SK-N-DZ (cell line): ENCODE measurements at regions not wholly inside any gene's neighbourhood (a gene's known extent, or its start where the extent isn't known, plus 50 kb on each side); places are given as distances from the start of the nearest gene placed in this dataset.

ENCODE experiments used
- DNase-seq: peaks from one replicate; pipeline ENCODE4 v3.0.0-alpha.2; 2015; ENCODE audit warnings: low spot score

DNA sequence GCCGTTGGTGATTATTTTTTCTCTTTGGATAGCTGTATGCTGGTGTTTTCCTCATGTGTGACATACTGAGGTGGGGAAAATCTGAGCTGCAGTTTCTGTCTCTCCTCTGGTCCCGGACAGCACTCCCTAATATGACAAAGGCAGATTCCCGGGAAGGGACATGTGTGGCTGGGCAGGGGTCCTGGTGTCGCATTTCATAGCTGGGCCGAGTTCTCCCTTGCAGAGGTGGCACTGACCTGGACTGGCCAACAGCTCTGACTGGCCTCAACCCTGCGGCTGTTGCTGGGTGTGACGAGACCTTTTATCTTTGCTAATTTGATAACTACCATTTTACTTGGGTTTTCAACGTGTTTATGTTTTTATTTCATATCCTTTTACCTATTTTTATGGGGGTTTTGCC, 248.6 kb upstream of the TCERG1L start:
- DNase-seq, result no peak

GRCh38 chr10:131560706-131561355, 249.3 kb upstream of the TCERG1L start:
- no peak for DNase-seq

DNA sequence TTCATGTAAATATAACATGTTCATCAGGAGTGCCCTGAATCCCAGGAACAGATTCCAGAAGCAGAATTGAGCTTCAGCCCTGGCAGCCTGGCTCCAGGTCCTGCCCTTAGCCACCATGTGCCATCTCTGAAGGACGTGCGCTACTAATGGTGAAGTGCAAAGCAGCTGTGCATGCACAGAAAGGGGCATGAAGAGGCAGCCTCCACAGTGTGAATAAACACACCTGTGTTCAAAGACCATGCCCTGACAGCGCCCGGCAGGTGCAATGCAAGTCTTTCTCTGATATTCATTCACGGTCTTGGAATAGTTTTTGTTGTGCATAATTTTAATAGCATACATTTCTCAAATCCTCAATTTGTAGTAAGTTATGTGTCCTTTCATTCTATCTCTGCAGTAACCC, 250.4 kb upstream of the TCERG1L start:
- DNase-seq, result no peak

- DNase-seq, result no peak
These were observed 251.9 kb upstream of the TCERG1L start for GRCh38 chr10:131563411-131563810.

- DNase-seq, result no peak
These were observed 256.0 kb upstream of the TCERG1L start for GRCh38 chr10:131567279-131568162.

DNA sequence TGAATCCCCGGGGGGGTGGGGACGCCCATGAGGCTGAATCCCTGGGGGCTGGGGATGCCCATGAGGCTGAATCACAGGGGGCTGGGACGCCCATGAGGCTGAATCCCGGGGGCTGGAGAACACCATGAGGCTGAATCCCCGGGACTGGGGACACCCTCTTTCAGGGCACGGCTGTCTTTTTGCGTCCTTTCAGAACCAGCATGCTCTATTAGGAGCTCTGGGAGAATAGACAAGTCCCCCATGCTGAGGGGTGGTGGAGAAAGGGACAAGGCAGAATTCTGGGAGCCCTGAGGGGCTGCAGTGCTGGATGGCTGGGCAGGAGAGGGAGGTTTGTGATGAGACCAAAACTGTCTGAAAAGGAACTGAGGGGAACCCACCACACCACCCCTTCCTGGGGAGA, 257.3 kb upstream of the TCERG1L start:
- DNase-seq, result no peak

- no peak for DNase-seq
These were observed 258.6 kb upstream of the TCERG1L start for GRCh38 chr10:131569851-131570715.

GRCh38 chr10:131570716-131571307, 259.3 kb upstream of the TCERG1L start:
- no peak for DNase-seq

GRCh38 chr10:131571346-131571745, 259.8 kb upstream of the TCERG1L start:
- DNase-seq, result no peak

- no peak for DNase-seq
These were observed 260.3 kb upstream of the TCERG1L start for GRCh38 chr10:131571865-131572264.

DNA sequence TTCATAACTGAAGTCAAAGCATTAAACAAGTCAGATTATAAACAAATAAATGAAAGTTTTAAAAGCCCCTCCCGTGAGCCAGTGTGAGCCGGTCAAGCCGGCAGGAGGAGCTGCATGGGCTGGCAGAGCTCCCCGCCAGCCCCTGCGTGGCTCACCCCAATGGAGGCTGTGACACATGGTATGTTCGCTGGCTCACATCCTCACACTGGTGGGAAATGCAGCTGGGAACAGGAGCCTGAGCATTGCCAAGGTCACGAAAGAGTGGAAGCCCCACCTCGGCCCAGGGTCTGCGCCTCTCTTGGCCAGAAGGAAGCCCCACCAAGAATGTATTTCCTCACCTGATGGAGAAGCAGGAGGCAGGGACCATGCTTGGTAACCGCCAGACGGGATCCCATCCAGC, 261.7 kb upstream of the TCERG1L start:
- DNase-seq, result no peak

DNA sequence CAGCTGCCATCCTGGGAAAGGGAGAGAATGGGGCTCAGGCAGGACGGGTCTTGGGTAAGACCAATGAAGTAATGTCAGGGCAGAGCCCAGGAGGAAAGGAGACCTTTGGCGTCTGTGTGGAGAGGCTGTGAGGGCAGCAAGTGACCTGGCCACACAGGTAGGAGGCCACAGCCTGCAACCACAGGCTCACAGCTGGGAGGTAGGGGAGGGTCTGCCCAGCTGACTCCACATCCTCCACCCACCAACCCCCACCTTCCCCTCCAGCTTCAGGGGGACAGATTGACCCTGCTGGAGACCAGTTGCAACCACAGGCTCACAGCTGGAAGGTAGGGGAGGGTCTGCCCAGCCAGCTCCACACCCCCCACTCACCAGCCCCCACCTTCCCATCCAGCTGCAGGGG, 262.2 kb upstream of the TCERG1L start:
- DNase-seq, result no peak

DNA sequence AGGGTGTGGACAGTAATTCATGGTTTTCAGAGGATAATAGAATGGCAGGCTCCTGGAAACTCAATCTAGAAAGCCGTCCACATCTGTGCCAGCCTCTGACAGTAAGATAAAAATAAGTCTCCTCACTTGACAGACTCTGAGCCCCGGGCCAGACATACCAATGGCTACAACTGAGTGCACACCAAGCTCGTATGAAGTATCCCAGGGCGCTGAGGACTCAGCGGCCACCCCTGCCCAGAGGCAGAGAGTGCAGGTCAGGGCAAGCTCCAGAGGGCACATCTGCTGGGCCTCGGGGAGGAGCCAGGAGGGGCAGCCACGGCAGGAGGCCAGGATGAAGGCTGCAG, 262.8 kb upstream of the TCERG1L start:
- DNase-seq, result no peak

GRCh38 chr10:131574707-131575430, 263.3 kb upstream of the TCERG1L start:
- no peak for DNase-seq

DNA sequence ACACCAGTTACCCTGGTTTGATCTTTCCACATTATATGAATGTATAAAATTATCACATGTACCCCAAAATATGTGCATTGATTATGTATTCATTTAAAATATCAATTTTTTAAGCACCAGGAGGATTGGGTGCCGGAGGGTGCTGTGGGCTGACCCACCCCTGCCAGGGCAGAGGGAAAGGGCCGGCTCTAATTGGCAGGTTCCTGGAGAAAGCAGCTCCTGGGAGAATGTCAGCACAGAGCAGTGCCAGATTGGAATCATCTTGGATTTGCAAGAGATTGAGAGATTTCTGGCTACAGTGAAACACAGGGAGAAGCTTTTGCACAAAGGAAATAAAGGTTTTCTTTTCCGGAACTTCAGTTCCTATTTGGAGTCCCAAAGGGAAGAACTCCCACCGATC, 264.4 kb upstream of the TCERG1L start:
- no peak for DNase-seq

- no peak for DNase-seq
These were observed 265.0 kb upstream of the TCERG1L start for GRCh38 chr10:131576341-131577177.

DNA sequence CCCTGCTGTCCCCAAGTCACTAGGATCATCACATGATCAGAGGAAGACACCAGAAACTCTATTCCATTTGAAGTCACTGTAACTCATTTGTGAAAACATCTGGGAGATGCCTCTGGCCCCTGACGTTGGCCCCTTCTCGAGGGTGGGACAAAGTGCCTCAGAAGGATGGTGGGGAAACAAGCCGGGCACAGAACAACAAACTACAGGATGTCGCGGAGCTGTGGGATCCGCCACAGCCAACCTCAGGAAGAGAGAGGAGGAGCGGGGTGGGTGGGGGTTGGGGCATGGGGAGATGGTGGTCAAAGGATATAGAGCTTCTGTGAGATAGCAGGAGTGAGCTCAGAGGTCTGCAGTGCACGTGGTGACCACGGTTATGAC, 265.6 kb upstream of the TCERG1L start:
- DNase-seq, result no peak

DNA sequence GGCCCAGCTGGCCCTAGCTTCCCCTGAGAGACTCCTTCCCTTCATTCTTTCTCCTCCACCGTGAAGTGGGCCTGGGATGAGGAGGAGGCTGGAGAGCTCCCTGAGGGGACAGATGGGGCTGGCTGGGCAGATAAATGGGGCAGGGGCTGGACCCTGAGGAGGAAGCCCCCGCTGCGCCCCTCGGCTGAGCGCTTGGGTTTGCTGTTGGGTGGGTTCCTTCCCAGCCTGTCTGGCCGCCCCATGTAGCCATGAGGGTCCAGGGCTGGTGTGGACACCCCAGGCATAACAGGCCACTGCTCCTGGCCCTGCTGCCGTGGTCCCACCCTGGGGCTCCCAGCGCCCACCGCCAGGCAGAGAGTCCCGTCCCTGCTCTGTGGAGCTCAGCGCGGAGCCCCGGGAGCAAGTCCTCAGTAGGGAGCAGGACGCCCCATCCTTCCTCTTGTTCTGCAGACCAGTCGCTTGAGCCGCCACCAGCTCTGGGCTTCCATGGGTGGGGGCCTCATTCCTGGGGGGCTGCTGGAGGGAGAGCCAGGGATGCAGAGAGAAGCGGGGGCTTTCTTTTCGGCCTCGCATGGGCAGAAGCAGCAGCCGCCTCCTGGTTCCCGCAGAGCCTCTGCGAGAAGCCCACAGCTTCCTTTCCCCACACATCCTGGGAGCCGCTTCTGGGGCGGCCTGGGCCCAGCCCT, 266.4 kb upstream of the TCERG1L start:
- no peak for DNase-seq

DNA sequence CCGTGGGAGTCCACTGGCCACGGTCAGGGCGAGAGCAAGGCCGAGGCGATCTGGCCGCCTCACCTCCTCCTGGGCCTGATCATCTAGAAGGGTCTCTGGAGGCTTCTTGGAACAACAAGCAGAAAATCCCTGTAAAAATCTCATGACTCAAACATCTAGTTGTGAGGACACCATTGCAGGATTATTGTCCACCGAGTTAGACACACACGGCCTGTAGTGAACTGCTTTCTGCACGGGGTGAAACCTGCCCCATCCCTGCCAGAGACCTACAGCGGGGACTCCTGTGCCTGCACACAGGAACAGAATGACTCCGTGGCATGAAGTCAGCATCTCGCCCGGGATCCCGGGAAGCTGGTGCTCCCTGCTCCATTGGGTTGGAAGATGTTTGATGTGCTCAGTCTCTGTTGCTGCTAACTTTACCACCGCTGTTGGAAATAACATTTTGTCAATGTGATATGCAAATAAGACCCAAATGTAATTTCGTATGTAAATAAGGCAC, 267.0 kb upstream of the TCERG1L start:
- DNase-seq, result no peak
